GM04503 (cell line): ENCODE measurements at regions not wholly inside any gene's neighbourhood (a gene's known extent, or its start where the extent isn't known, plus 50 kb on each side); places are given as distances from the start of the nearest gene placed in this dataset.
"Not testable (repeated sequence)": the region's sequence is repeated elsewhere in the genome, so short reads cannot be mapped to it uniquely, and the experiment has no call there.

Experiments used
- DNase-seq: peaks from one replicate; pipeline ENCODE4 v3.0.0-alpha.2; 2012; ENCODE audit warnings: low read depth

GRCh38 chr3:130151555-130151954 lies 69.9 kb downstream of the ALG1L2 start:
- DNase-seq = not testable (repeated sequence)

- not testable (repeated sequence) for DNase-seq
Observed at GRCh38 chr3:130153247-130153646, 71.6 kb downstream of the ALG1L2 start.

- DNase-seq = not testable (repeated sequence)
Observed at GRCh38 chr3:130155464-130155863, 73.8 kb downstream of the ALG1L2 start.

GRCh38 chr3:130166856-130167255 lies 85.2 kb downstream of the ALG1L2 start:
- not testable (repeated sequence) for DNase-seq

GRCh38 chr3:130175195-130175594 lies 93.6 kb downstream of the ALG1L2 start:
- DNase-seq = not testable (repeated sequence)

- DNase-seq = not testable (repeated sequence)
Observed at GRCh38 chr3:130176476-130177256, 95.0 kb downstream of the ALG1L2 start.

GRCh38 chr3:130178835-130179234 lies 97.2 kb downstream of the ALG1L2 start:
- DNase-seq = not testable (repeated sequence)

GRCh38 chr3:130179353-130179970 lies 97.8 kb downstream of the ALG1L2 start:
- not testable (repeated sequence) for DNase-seq

GRCh38 chr3:130182475-130182874 lies 100.8 kb downstream of the ALG1L2 start:
- DNase-seq = not testable (repeated sequence)

- not testable (repeated sequence) for DNase-seq
Observed at GRCh38 chr3:130183689-130184088, 102.1 kb downstream of the ALG1L2 start.

GRCh38 chr3:130184152-130185024 lies 102.8 kb downstream of the ALG1L2 start:
- DNase-seq = not testable (repeated sequence)

- DNase-seq = not testable (repeated sequence)
Observed at GRCh38 chr3:130201272-130201671, 119.6 kb downstream of the ALG1L2 start.

GRCh38 chr3:130203633-130204032 lies 122.0 kb downstream of the ALG1L2 start:
- DNase-seq = not testable (repeated sequence)

GRCh38 chr3:130227540-130227939 lies 117.9 kb upstream of the COL6A5 start:
- DNase-seq = no peak

GRCh38 chr3:130242850-130243569 lies 102.5 kb upstream of the COL6A5 start:
- no peak for DNase-seq

GRCh38 chr3:130243808-130244207 lies 101.7 kb upstream of the COL6A5 start:
- DNase-seq = no peak

- no peak for DNase-seq
Observed at GRCh38 chr3:130250982-130251381, 94.5 kb upstream of the COL6A5 start.

- no peak for DNase-seq
Observed at GRCh38 chr3:130255442-130255841, 90.0 kb upstream of the COL6A5 start.

- no peak for DNase-seq
Observed at GRCh38 chr3:130256821-130257340, 88.6 kb upstream of the COL6A5 start.

- peak; percentile 11 for DNase-seq
Observed at GRCh38 chr3:130258532-130258952, 86.9 kb upstream of the COL6A5 start.

GRCh38 chr3:130259166-130259874 lies 86.2 kb upstream of the COL6A5 start:
- no peak for DNase-seq
